Caco-2 (cell line): ENCODE measurements at regions not wholly inside any gene's neighbourhood (a gene's known extent, or its start where the extent isn't known, plus 50 kb on each side); places are given as distances from the start of the nearest gene placed in this dataset.

ENCODE experiments used
- BruUV-seq: library from RNA; stranded (reverse); fragments of 400-500 nt; replicated peaks from 2 replicates; lab custom pipeline; 2021; lab: Mats Ljungman, UMichigan
- CTCF ChIA-PET: fragments of 300-600 bp; sonication (Branson Sonifier 250); formaldehyde crosslinking; loops from one replicate; lab custom pipeline; 2022; ENCODE audit warnings: antibody characterized with exemption; lab: Charles Lee
- POLR2A ChIA-PET: fragments of 300-600 bp; sonication (Branson Sonifier 250); formaldehyde crosslinking; loops from one replicate; lab custom pipeline; 2022; ENCODE audit warnings: antibody characterized with exemption; lab: Charles Lee
- DNase-seq, 2 experiments: peaks; one replicate each; pipeline versions ENCODE4 v3.0.0 to v3.0.0-alpha.2; 2020 to 2022
- H3K27me3 ChIP-seq: replicated peaks from 2 replicates; pipeline ENCODE4 v1.6.0; 2011; ENCODE audit warnings: low read length; ENCODE audit not compliant: control insufficient read depth, insufficient read depth
- H3K36me3 ChIP-seq: 2 replicates; pipeline ENCODE4 v1.5.1; 2011; ENCODE audit warnings: low read length; ENCODE audit not compliant: control insufficient read depth, insufficient read depth
- H3K4me1 ChIP-seq: fragments of 250-450 bp; sonication (Bioruptor Pico); 2 replicates; pipeline ENCODE4 v1.5.1; 2020; ENCODE audit warnings: mild to moderate bottlenecking
- H3K4me3 ChIP-seq: 2 replicates; pipeline ENCODE4 v1.5.1; 2011; ENCODE audit warnings: low read depth, mild to moderate bottlenecking, control low read depth, low read length
- H3K9me3 ChIP-seq: fragments of 250-450 bp; sonication (Bioruptor Pico); 2 replicates; pipeline ENCODE4 v1.5.1; 2020; ENCODE audit warnings: mild to moderate bottlenecking, moderate library complexity
- H3K27ac Mint-ChIP-seq: one replicate; pipeline ENCODE4 v1.8.0; 2022; ENCODE audit warnings: mixed read lengths; ENCODE audit not compliant: unreplicated experiment
- H3K27me3 Mint-ChIP-seq: one replicate; pipeline ENCODE4 v1.8.0; 2022; ENCODE audit warnings: mixed read lengths; ENCODE audit not compliant: insufficient read depth, unreplicated experiment
- H3K36me3 Mint-ChIP-seq: one replicate; pipeline ENCODE4 v1.8.0; 2022; ENCODE audit warnings: mild to moderate bottlenecking, mixed read lengths; ENCODE audit not compliant: insufficient read depth, unreplicated experiment
- H3K4me1 Mint-ChIP-seq: one replicate; pipeline ENCODE4 v1.8.0; 2022; ENCODE audit warnings: low read depth, mixed read lengths; ENCODE audit not compliant: unreplicated experiment
- H3K4me3 Mint-ChIP-seq: one replicate; pipeline ENCODE4 v1.8.0; 2022; ENCODE audit warnings: mild to moderate bottlenecking, moderate library complexity, mixed read lengths; ENCODE audit not compliant: unreplicated experiment
- H3K9me3 Mint-ChIP-seq: one replicate; pipeline ENCODE4 v1.8.0; 2022; ENCODE audit warnings: mixed read lengths; ENCODE audit not compliant: unreplicated experiment
- CTCF ChIP-seq, 2 experiments: fragments of 200-600 bp in 1 of 2; IDR thresholded peaks; 1 replicate in 1 of 2; 2 replicates in 1 of 2; pipeline versions ENCODE4 v1.5.1 to v1.8.0; 2011 to 2022; ENCODE audit warnings: antibody characterized with exemption in 1 of 2, control low read depth in 1 of 2, inconsistent platforms in 1 of 2, low read depth in 1 of 2, low read length in 1 of 2, mild to moderate bottlenecking in 1 of 2, moderate library complexity in 1 of 2; ENCODE audit not compliant: insufficient read depth in 1 of 2, severe bottlenecking in 1 of 2, unreplicated experiment in 1 of 2
- intact Hi-C: fragments of 100-400 bp; cut with micrococcal nuclease; formaldehyde crosslinking; loops from one replicate; pipeline ENCODE4 v1.10.0; 2022; ENCODE audit not compliant: unreplicated experiment

- no peak overlapping the region for H3K27ac Mint-ChIP-seq
- Histone ChIP-seq H3K27me3 (no peaks in the 10 kb centered on the region; the same call in 1 of the 2 replicates), H3K9me3 (no peaks in the 10 kb centered on the region), H3K4me3 (no peak overlapping the region), H3K36me3 (no peaks in the 10 kb centered on the region), H3K4me1 (no peaks in the 10 kb centered on the region)
- BruUV-seq, result no TSS peak
- DNase-seq, result no peak
- CTCF ChIA-PET, result no interaction called here
- H3K27me3 Mint-ChIP-seq, result peaks cover 17% of the 10 kb centered on the region
- intact Hi-C loops, result no loop called here
- TF ChIP-seq CTCF (IDR thresholded peaks at IDR 0.05; ENCODE audit: insufficient read depth in 1 of 2, low read depth in 1 of 2, low read length in 1 of 2, severe bottlenecking in 1 of 2, unreplicated experiment in 1 of 2), result no peak
- no peaks in the 10 kb centered on the region for H3K9me3 Mint-ChIP-seq
- no peaks in the 10 kb centered on the region for H3K4me1 Mint-ChIP-seq
- H3K4me3 Mint-ChIP-seq, result no peak overlapping the region
- POLR2A ChIA-PET, result no interaction called here
- H3K36me3 Mint-ChIP-seq, result no peaks in the 10 kb centered on the region
Observed at GRCh38 chr2:217723981-217724380, 278.8 kb downstream of the TNS1 start.

- no peaks in the 10 kb centered on the region; the same call in 1 of the 2 replicates for H3K27me3 ChIP-seq
- Mint-ChIP-seq H3K36me3 (no peaks in the 10 kb centered on the region), H3K9me3 (no peaks in the 10 kb centered on the region), H3K27ac (no peak overlapping the region), H3K4me1 (no peaks in the 10 kb centered on the region), H3K27me3 (peaks cover 20% of the 10 kb centered on the region), H3K4me3 (no peak overlapping the region)
- intact Hi-C loops, result no loop called here
- no peaks in the 10 kb centered on the region for H3K4me1 ChIP-seq
- ChIA-PET POLR2A (no interaction called here), CTCF (no interaction called here)
- no peaks in the 10 kb centered on the region for H3K9me3 ChIP-seq
- no TSS peak for BruUV-seq
- DNase-seq, result no peak
- H3K36me3 ChIP-seq, result no peaks in the 10 kb centered on the region
- no peak for TF ChIP-seq CTCF (IDR thresholded peaks at IDR 0.05; ENCODE audit: insufficient read depth in 1 of 2, low read depth in 1 of 2, low read length in 1 of 2, severe bottlenecking in 1 of 2, unreplicated experiment in 1 of 2)
- no peak overlapping the region for H3K4me3 ChIP-seq
Observed at GRCh38 chr2:217722883-217723472, 279.8 kb downstream of the TNS1 start.

GRCh38 chr2:217717646-217718045 lies 285.1 kb downstream of the TNS1 start:
- BruUV-seq, result no TSS peak

More at GRCh38 chr2:217717646-217718045, 285.1 kb downstream of the TNS1 start:
- H3K27me3 Mint-ChIP-seq, result peaks cover 21% of the 10 kb centered on the region
- TF ChIP-seq CTCF (IDR thresholded peaks at IDR 0.05; ENCODE audit: insufficient read depth in 1 of 2, low read depth in 1 of 2, low read length in 1 of 2, severe bottlenecking in 1 of 2, unreplicated experiment in 1 of 2), result no peak
- H3K36me3 Mint-ChIP-seq, result no peaks in the 10 kb centered on the region
- no peaks in the 10 kb centered on the region for H3K9me3 Mint-ChIP-seq
- no peak overlapping the region for H3K27ac Mint-ChIP-seq
- Histone ChIP-seq H3K4me3 (no peak overlapping the region), H3K4me1 (no peaks in the 10 kb centered on the region), H3K27me3 (no peaks in the 10 kb centered on the region), H3K9me3 (no peaks in the 10 kb centered on the region), H3K36me3 (no peaks in the 10 kb centered on the region)
- no peak overlapping the region for H3K4me3 Mint-ChIP-seq
- DNase-seq, result no peak
- no peaks in the 10 kb centered on the region for H3K4me1 Mint-ChIP-seq
- POLR2A ChIA-PET, result no interaction called here
- CTCF ChIA-PET, result interaction anchor here (1.3 kb wide), 1 partner anchor 207 kb away, joined by 3 read pairs; no protein-coding TSS in a partner anchor
- intact Hi-C loops, result loop anchor here (10.0 kb wide), 1 partner anchor 573 kb away; no protein-coding TSS in a partner anchor
